ENCODE measurements at regions not wholly inside any gene's neighbourhood (a gene's known extent, or its start where the extent isn't known, plus 50 kb on each side); places are given as distances from the start of the nearest gene placed in this dataset.

DNA sequence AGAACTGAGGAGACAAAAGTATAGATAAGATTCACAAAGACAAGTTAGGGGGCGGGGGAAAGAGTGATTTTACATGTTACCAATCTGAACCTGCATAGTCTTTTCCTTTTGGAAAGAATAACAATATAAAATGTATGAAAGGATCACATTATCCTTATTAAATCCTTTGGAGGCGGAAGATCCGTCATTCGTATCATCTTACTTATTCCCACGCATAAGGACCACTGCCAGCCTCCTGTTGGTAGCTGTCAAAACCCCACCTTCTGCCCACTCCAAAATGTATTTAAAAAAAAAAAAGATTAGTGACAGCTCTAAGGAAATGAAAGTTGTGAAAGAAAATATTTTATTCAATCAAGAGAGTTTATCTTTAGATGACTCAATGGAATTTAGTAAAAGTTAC, 821.0 kb upstream of the CELF2 start:
- no peak for TF ChIP-seq GATA3 (IDR thresholded peaks at IDR 0.05; ENCODE audit: low read depth, low read length)
- TF ChIP-seq GATA2 (IDR thresholded peaks at IDR 0.05; ENCODE audit: low read depth, low read length) = no peak

DNA sequence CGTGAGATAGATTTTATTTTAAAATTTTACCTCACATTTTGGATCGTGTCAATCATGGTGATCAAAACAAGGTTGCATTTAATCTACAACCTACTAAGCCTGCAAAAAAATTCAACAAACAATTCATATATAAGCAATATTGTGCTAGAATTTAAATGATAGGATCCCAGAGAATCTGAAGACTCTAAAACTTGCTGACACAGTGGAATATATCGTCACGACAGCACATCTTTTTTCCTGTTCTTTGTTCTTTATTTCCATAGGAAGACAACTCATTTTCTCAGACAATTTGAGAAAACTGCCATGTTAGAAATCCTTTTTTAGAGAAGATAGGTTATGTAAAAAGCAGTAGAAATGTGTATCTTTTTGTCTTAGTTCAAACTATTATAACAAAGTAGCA, 820.2 kb upstream of the CELF2 start:
- TF ChIP-seq GATA3 (IDR thresholded peaks at IDR 0.05; ENCODE audit: low read depth, low read length) = no peak
- TF ChIP-seq GATA2 (IDR thresholded peaks at IDR 0.05; ENCODE audit: low read depth, low read length) = no peak

DNA sequence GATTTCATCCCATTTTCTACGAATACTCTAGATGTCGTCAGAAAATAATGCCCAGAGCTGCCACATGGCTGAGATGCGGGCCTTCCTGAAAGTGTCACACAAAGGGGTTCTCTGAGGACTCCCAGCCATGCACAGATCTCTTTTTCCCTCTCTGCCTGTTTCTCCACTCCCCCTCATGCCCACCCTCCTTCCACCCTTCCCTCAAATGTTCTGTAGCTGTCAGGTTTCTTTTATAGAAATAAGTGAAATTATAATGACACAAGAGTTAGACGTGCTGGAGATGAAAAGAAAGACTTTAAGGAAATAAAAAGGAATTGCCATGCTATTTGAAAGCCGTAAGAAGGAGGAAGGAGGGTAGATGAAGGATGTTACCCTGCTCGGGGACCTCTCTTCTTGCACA, 819.3 kb upstream of the CELF2 start:
- TF ChIP-seq GATA3 (IDR thresholded peaks at IDR 0.05; ENCODE audit: low read depth, low read length) (no peak), GATA2 (IDR thresholded peaks at IDR 0.05; ENCODE audit: low read depth, low read length) (no peak)

DNA sequence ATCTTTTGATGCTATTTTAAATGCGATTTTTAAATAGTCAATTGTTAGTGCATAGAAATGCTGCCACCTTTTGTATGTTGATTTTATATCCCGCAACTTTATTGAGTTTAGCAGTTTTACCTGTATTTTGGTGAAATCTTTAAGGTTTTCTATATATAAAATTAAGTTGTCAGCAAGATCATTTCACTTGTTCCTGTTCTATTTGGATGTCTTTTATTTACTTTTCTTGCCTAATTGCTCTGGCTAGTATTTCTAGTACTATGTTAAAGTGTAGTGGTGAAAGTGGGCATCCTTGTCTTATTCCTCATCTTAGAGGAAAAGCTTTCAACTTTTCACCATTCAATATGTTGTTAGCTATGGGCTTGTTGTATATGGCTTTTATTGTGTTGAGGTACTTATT, 813.3 kb upstream of the CELF2 start:
- TF ChIP-seq GATA2 (IDR thresholded peaks at IDR 0.05; ENCODE audit: low read depth, low read length) = no peak
- no peak for TF ChIP-seq GATA3 (IDR thresholded peaks at IDR 0.05; ENCODE audit: low read depth, low read length)

DNA sequence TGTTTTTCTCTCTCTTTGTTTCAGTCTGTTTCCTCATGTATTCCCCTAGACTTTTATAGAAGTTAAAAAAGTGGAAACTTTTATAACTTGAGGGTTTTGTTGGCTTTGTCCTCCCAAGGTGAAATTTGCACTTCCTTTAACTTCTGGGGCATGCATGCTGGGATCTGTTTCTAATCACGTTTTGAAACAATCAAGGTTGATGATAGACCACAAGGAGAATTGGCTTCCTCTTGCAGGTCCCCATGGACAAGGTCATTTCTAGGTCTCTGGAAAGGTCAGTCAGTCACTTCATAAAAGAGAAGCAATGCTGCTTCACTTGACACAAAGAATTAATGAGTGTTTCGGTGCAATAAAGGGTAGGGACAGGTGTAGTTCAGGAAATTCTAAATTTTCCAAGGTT, 811.8 kb upstream of the CELF2 start:
- TF ChIP-seq GATA2 (IDR thresholded peaks at IDR 0.05; ENCODE audit: low read depth, low read length) (no peak), GATA3 (IDR thresholded peaks at IDR 0.05; ENCODE audit: low read depth, low read length) (no peak)

DNA sequence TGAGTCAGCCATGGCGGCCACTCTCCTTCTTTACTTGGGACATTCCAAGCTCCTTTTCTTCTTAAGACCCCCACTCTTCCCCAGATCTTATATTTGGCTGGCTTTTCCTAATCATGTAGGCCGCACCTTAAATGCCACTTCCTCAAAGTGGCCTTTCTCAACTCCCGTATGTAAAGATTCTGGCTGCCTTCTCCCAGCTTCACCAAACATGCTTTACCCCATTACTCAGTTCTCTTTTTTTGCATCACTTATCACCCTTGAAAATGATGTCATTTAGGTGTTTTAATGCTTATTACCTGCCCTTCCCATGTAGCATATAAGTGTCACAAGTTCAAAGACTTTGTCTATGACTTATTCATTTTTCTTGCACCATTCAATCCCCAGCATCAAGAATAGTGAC, 810.1 kb upstream of the CELF2 start:
- no peak for TF ChIP-seq GATA2 (IDR thresholded peaks at IDR 0.05; ENCODE audit: low read depth, low read length)
- TF ChIP-seq GATA3 (IDR thresholded peaks at IDR 0.05; ENCODE audit: low read depth, low read length) = no peak

DNA sequence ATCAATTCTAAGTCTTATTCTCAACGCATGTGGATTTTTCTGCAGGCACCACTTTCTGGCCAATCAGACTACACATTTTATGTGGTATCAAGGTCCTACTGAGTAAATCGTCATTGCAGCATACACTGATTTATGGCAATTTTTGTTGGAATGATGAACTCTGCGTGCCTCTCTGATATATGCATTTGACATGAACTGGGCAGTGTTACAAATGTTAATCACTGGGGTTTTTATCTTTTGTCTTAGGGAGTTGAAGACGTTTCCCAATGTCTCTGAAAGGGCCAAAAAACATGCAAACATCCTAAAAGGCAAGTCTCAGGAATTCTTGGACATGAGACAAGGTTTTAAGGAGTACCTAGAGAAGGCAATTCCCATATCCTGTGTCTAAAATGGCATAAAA, 809.5 kb upstream of the CELF2 start:
- TF ChIP-seq GATA2 (IDR thresholded peaks at IDR 0.05; ENCODE audit: low read depth, low read length) (no peak), GATA3 (IDR thresholded peaks at IDR 0.05; ENCODE audit: low read depth, low read length) (no peak)

DNA sequence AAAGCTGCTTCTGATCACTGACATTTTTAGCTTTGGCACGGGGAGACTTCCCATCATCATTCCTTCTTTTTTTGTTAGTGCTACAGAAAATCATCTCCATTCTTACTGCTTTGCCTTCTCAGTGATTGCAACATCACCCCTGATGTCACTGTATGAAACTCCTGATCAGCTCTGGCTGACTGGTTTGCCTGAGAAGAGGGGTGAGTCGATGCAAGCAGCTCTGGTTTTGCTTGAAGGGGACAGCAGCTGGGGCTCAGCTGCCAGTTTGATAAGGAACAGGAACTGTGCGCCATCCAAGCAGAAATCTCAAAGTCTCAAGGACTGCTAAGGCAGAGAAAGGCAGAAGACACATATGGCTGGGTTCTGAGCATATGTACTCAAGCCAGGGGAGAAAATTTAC, 808.5 kb upstream of the CELF2 start:
- no peak for TF ChIP-seq GATA3 (IDR thresholded peaks at IDR 0.05; ENCODE audit: low read depth, low read length)
- no peak for TF ChIP-seq GATA2 (IDR thresholded peaks at IDR 0.05; ENCODE audit: low read depth, low read length)

DNA sequence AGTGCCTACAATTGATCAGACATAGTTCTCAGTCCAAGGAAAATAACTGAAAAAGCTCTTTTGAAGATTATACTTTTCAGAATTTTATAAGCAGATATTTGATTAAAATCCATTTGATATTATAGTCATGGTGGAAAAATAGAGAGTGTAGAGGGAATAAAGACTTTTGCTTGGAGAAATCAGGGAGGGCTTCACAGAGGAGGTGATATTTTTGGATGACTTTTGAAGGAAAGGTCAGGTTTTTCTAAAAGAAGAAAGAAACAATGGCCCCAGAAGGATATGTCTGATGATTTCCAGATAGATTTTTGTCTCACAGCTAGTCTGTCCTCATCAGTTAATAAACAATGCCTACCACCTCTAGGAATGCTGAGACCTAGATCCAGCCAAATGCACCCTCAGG, 806.3 kb upstream of the CELF2 start:
- TF ChIP-seq GATA3 (IDR thresholded peaks at IDR 0.05; ENCODE audit: low read depth, low read length) (no peak), GATA2 (IDR thresholded peaks at IDR 0.05; ENCODE audit: low read depth, low read length) (no peak)

DNA sequence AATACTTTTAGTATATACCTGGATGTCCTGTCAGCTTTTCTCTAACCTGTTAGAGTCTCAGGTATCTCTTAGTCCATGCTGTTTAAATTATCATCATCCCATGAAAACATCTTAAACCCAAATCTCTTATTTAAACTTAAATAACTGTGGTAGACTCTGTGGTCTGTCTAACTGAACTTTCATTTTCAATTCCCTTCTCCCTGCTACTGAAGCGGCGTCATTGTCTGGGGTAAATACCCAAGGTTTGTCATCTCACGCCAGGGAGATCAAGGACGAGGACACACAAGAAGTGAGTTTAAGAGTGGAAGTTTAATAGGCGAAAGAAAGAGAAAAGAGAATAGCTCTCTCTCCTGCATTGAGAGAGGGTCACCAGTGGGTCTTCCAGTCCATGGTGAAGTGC, 804.4 kb upstream of the CELF2 start:
- TF ChIP-seq GATA2 (IDR thresholded peaks at IDR 0.05; ENCODE audit: low read depth, low read length) (no peak), GATA3 (IDR thresholded peaks at IDR 0.05; ENCODE audit: low read depth, low read length) (no peak)

DNA sequence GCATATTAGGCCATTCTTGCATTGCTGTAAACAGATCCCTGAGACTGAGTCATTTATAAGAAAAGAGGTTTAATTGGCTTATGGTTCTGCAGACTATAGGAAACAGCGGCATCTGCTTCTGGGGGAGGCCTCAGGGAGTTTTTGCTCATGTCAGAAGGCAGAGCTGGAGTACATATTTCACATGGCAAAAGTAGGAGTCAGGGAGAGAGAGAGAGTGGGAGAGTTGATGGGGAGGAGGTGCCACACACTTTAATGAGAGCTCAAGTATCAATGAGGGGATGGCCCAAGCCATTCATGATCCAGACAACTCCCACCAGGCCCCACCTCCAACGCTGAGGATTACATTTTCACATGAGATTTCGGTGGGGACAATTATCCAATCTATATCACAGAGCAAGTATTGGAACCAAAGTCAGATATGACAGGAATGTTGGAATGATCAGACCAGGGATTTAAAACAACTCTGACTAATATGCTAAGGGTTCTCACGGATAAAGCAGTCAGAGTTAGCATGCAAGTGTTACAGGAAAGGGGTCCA, 795.3 kb upstream of the CELF2 start:
- TF ChIP-seq GATA3 (IDR thresholded peaks at IDR 0.05; ENCODE audit: low read depth, low read length) = no peak
- TF ChIP-seq GATA2 (IDR thresholded peaks at IDR 0.05; ENCODE audit: low read depth, low read length) = no peak

DNA sequence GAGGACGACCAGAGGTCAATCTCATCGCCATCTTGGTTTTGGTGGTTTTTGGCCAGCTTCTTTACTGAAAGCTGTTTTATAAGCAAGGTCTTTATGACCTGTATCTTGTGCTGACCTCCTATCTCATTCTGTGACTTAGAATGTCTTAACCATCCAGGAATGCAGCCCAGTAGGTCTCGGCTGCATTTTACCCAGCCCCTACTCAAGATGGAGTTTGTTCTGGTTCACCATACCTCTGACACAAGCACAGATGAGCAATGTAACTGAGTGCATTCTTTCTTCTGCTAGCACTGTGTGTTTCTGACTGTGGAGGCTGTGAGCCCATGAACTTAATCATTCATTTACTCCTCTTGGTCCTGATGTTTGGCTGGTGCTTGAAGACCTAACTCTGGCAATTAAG, 794.5 kb upstream of the CELF2 start:
- no peak for TF ChIP-seq GATA3 (IDR thresholded peaks at IDR 0.05; ENCODE audit: low read depth, low read length)
- no peak for TF ChIP-seq GATA2 (IDR thresholded peaks at IDR 0.05; ENCODE audit: low read depth, low read length)

DNA sequence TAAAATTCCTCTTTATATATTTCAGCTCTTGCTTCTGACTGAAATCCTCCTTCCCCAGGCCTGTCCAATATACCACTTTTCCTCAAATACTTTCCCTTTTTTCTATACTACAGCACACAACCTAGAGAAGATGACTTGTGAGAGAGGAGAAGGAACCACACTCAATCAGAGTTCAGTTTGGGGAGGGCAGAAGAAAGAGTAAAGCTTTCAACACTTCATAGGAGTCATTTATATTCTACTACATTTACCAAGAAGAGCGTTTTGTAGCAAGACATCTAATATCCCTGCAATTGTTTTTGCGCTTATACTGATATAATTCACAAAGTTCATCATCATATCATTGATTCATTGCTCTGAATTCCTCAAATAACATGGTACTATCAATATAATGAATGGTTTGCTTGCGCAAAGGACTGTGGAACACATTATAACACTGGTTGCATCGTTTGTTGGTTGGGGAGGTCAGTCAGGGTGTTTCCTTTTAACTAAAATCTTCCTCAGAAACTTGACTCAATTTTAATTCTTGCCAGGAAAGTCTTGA, 792.5 kb upstream of the CELF2 start:
- no peak for TF ChIP-seq GATA3 (IDR thresholded peaks at IDR 0.05; ENCODE audit: low read depth, low read length)
- TF ChIP-seq GATA2 (IDR thresholded peaks at IDR 0.05; ENCODE audit: low read depth, low read length) = no peak

DNA sequence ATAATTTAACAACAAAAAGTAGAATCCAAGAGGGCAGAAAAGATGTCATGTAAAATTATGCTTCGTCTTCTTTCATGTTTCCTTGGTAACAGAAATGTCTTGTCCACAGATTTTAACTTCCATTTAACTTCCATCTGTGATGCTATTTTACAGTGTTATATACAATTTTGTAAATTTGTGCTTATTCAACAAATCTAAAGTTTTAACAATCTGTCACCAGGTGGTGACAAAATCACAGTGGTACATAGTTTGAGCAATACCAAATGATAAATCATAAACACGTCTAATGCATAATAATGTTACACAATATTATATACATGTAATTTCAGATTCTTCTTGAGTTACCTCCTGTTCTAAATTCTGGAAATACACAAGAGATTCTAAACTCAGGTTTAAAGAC, 784.4 kb upstream of the CELF2 start:
- no peak for TF ChIP-seq GATA3 (IDR thresholded peaks at IDR 0.05; ENCODE audit: low read depth, low read length)
- TF ChIP-seq GATA2 (IDR thresholded peaks at IDR 0.05; ENCODE audit: low read depth, low read length) = no peak

DNA sequence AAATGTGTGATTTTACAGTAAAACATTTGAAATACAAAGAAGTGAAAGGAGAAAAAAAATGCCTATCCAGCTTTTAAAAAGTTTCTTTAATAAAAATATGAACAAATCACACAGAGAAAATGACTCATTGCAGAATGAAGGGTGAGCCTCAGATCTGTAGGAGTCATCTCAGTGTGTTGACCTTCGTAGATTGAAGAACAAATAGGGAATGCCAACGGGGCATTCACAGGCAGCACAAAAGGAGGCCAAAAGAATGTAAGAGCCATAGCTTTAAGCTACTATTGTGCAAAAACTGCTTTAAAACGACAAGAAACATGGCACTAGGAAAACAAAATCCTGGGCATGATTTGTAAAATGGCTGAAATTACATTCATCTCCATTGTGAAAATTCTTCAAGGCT, 782.7 kb upstream of the CELF2 start:
- TF ChIP-seq GATA3 (IDR thresholded peaks at IDR 0.05; ENCODE audit: low read depth, low read length) = no peak
- no peak for TF ChIP-seq GATA2 (IDR thresholded peaks at IDR 0.05; ENCODE audit: low read depth, low read length)

DNA sequence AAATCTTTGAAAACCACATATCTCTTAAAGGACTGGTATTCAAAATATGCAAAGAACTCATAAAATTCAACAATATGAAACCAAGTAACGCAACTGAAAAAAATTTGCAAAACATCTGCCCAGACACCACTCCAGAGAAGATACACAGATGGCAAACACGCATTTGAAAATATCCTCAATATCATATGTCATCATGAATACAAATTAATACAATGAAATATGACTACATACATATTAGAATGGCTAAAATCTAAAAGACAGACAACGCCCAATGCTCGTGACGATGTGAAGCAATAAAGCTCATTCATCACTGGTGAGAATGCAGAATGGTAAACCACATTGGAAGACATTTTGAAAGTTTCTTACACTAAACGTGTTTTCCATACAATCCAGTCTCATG, 770.1 kb upstream of the CELF2 start:
- TF ChIP-seq GATA2 (IDR thresholded peaks at IDR 0.05; ENCODE audit: low read depth, low read length) (no peak), GATA3 (IDR thresholded peaks at IDR 0.05; ENCODE audit: low read depth, low read length) (no peak)

All from SH-SY5Y (cell line).